ENCODE measurements at regions not wholly inside any gene's neighbourhood (a gene's known extent, or its start where the extent isn't known, plus 50 kb on each side); places are given as distances from the start of the nearest gene placed in this dataset.

GRCh38 chr13:72139192-72139591 is 272.2 kb upstream of the DACH1 start:
- Histone ChIP-seq H3K27me3 (no peaks in the 10 kb centered on the region), H3K36me3 (no peaks in the 10 kb centered on the region), H3K27ac (no peak overlapping the region), H3K9ac (ENCODE audit: low read depth in 2 of 2, low read length in 2 of 2) (no peak overlapping the region), H3K4me3 (no peak overlapping the region), H3K9me3 (no peaks in the 10 kb centered on the region), H3K4me1 (no peaks in the 10 kb centered on the region)
- no peak for DNase-seq
- intact Hi-C loops (cut with DNase I), result no loop called here
- no peak for TF ChIP-seq CTCF (IDR thresholded peaks at IDR 0.05)

GRCh38 chr13:72132075-72132474 is 265.1 kb upstream of the DACH1 start:
- Histone ChIP-seq H3K9me3 (no peaks in the 10 kb centered on the region), H3K9ac (ENCODE audit: low read depth in 2 of 2, low read length in 2 of 2) (no peak overlapping the region), H3K27ac (no peak overlapping the region), H3K27me3 (no peaks in the 10 kb centered on the region), H3K36me3 (no peaks in the 10 kb centered on the region), H3K4me1 (no peaks in the 10 kb centered on the region), H3K4me3 (no peak overlapping the region)
- intact Hi-C loops (cut with DNase I), result no loop called here
- TF ChIP-seq CTCF (IDR thresholded peaks at IDR 0.05), result no peak
- DNase-seq, result no peak

GRCh38 chr13:72129117-72129516 is 262.1 kb upstream of the DACH1 start:
- intact Hi-C loops (cut with DNase I), result no loop called here
- no peak for DNase-seq
- Histone ChIP-seq H3K9ac (ENCODE audit: low read depth in 2 of 2, low read length in 2 of 2) (no peak overlapping the region), H3K27ac (no peak overlapping the region), H3K9me3 (no peaks in the 10 kb centered on the region), H3K36me3 (no peaks in the 10 kb centered on the region), H3K4me3 (no peak overlapping the region), H3K4me1 (no peaks in the 10 kb centered on the region), H3K27me3 (no peaks in the 10 kb centered on the region)
- TF ChIP-seq CTCF (IDR thresholded peaks at IDR 0.05), result no peak

GRCh38 chr13:72127031-72127430 is 260.0 kb upstream of the DACH1 start:
- no peaks in the 10 kb centered on the region for H3K36me3 ChIP-seq
- H3K27ac ChIP-seq, result no peak overlapping the region
- H3K4me1 ChIP-seq, result no peaks in the 10 kb centered on the region
- no peak for DNase-seq
- TF ChIP-seq CTCF (IDR thresholded peaks at IDR 0.05), result no peak
- no peak overlapping the region for H3K9ac ChIP-seq (ENCODE audit: low read depth in 2 of 2, low read length in 2 of 2)
- H3K9me3 ChIP-seq, result no peaks in the 10 kb centered on the region
- intact Hi-C loops (cut with DNase I), result no loop called here
- no peaks in the 10 kb centered on the region for H3K27me3 ChIP-seq
- no peak overlapping the region for H3K4me3 ChIP-seq

- H3K9me3 ChIP-seq, result no peaks in the 10 kb centered on the region
- H3K4me1 ChIP-seq, result no peaks in the 10 kb centered on the region
- H3K36me3 ChIP-seq, result no peaks in the 10 kb centered on the region
- no peak overlapping the region for H3K4me3 ChIP-seq
- H3K9ac ChIP-seq (ENCODE audit: low read depth in 2 of 2, low read length in 2 of 2), result no peak overlapping the region
- no peak for DNase-seq
- H3K27me3 ChIP-seq, result no peaks in the 10 kb centered on the region
- intact Hi-C loops (cut with DNase I), result no loop called here
- TF ChIP-seq CTCF (IDR thresholded peaks at IDR 0.05), result no peak
- no peak overlapping the region for H3K27ac ChIP-seq
Measured at GRCh38 chr13:72126424-72126823, 259.4 kb upstream of the DACH1 start.

GRCh38 chr13:72125561-72125960 is 258.6 kb upstream of the DACH1 start:
- Histone ChIP-seq H3K27me3 (no peaks in the 10 kb centered on the region), H3K9ac (ENCODE audit: low read depth in 2 of 2, low read length in 2 of 2) (no peak overlapping the region), H3K27ac (no peak overlapping the region), H3K4me1 (no peaks in the 10 kb centered on the region), H3K36me3 (no peaks in the 10 kb centered on the region), H3K4me3 (no peak overlapping the region), H3K9me3 (no peaks in the 10 kb centered on the region)
- DNase-seq, result no peak
- intact Hi-C loops (cut with DNase I), result no loop called here
- no peak for TF ChIP-seq CTCF (IDR thresholded peaks at IDR 0.05)

Data from colonic mucosa (tissue), 4 donors.